Bronchial epithelial cell (primary cell): ENCODE measurements at regions not wholly inside any gene's neighbourhood (a gene's known extent, or its start where the extent isn't known, plus 50 kb on each side); places are given as distances from the start of the nearest gene placed in this dataset.

ENCODE experiments used
- DNase-seq: peaks from one replicate; pipeline ENCODE4 v3.0.0-alpha.2; 2010; ENCODE audit warnings: low read depth
- FAIRE-seq: peaks from 2 replicates; lab custom pipeline; 2011; peaks lifted over from hg19 to GRCh38; lab: Jason Lieb, UNC
- H3K27me3 ChIP-seq: 2 replicates; pipeline ENCODE4 v1.5.1; 2011; ENCODE audit warnings: low read length; ENCODE audit not compliant: control insufficient read depth, insufficient read depth
- H3K36me3 ChIP-seq: 2 replicates; pipeline ENCODE4 v1.5.1; 2011; ENCODE audit warnings: low read length; ENCODE audit not compliant: control insufficient read depth, insufficient read depth
- H3K4me3 ChIP-seq: 2 replicates; pipeline ENCODE4 v1.5.1; 2011; ENCODE audit warnings: mild to moderate bottlenecking, low read depth, low read length, control low read depth
- CTCF ChIP-seq: IDR thresholded peaks from 2 replicates; pipeline ENCODE4 v1.5.1; 2011; ENCODE audit warnings: mild to moderate bottlenecking, moderate library complexity, low read length, control low read depth, inconsistent platforms; ENCODE audit not compliant: insufficient read depth, severe bottlenecking

GRCh38 chr7:124364283-124364682 is 331.4 kb upstream of the TMEM229A start:
- Histone ChIP-seq H3K27me3 (no peaks in the 10 kb centered on the region), H3K36me3 (no peaks in the 10 kb centered on the region), H3K4me3 (no peak overlapping the region)
- FAIRE-seq = no peak
- TF ChIP-seq CTCF = no peak
- no peak for DNase-seq

GRCh38 chr7:124354201-124354600 is 321.3 kb upstream of the TMEM229A start:
- no peak for TF ChIP-seq CTCF
- no peak for FAIRE-seq
- DNase-seq = no peak
- no peak overlapping the region for H3K4me3 ChIP-seq
- H3K27me3 ChIP-seq = no peaks in the 10 kb centered on the region
- no peaks in the 10 kb centered on the region for H3K36me3 ChIP-seq

- DNase-seq (no peak), FAIRE-seq (no peak)
- no peak for TF ChIP-seq CTCF
Measured at GRCh38 chr7:124351950-124352349, 319.1 kb upstream of the TMEM229A start.

GRCh38 chr7:124349443-124349842 is 316.6 kb upstream of the TMEM229A start:
- Histone ChIP-seq H3K36me3 (no peaks in the 10 kb centered on the region), H3K4me3 (no peak overlapping the region), H3K27me3 (no peaks in the 10 kb centered on the region)
- TF ChIP-seq CTCF = no peak
- no peak for DNase-seq
- no peak for FAIRE-seq

More at GRCh38 chr7:124351950-124352349, 319.1 kb upstream of the TMEM229A start:
- Histone ChIP-seq H3K27me3 (no peaks in the 10 kb centered on the region), H3K4me3 (no peak overlapping the region), H3K36me3 (no peaks in the 10 kb centered on the region)

- H3K27me3 ChIP-seq = no peaks in the 10 kb centered on the region
- DNase-seq (no peak), FAIRE-seq (no peak)
- H3K4me3 ChIP-seq = no peak overlapping the region
- H3K36me3 ChIP-seq = no peaks in the 10 kb centered on the region
- TF ChIP-seq CTCF = no peak
Measured at GRCh38 chr7:124338861-124339260, 306.0 kb upstream of the TMEM229A start.

- Histone ChIP-seq H3K4me3 (no peak overlapping the region), H3K27me3 (no peaks in the 10 kb centered on the region), H3K36me3 (no peaks in the 10 kb centered on the region)
- DNase-seq (no peak), FAIRE-seq (no peak)
- no peak for TF ChIP-seq CTCF
Measured at GRCh38 chr7:124330731-124331407, 298.0 kb upstream of the TMEM229A start.
